ENCODE measurements at regions not wholly inside any gene's neighbourhood (a gene's known extent, or its start where the extent isn't known, plus 50 kb on each side); places are given as distances from the start of the nearest gene placed in this dataset.

GRCh38 chr16:26247063-26247462, 555.3 kb downstream of the HS3ST4 start:
- TF ChIP-seq CTCF (IDR thresholded peaks at IDR 0.05; ENCODE audit: low read depth, low read length): no peak
- H3K4me3 ChIP-seq (replicated peaks in 1 of 2; ENCODE audit: low read depth in 2 of 2, low read length in 2 of 2): no peak overlapping the region
- DNase-seq (ENCODE audit: low read depth in 2 of 2): no peak

GRCh38 chr16:26252598-26252997, 560.8 kb downstream of the HS3ST4 start:
- no peak for DNase-seq (ENCODE audit: low read depth in 2 of 2)
- no peak for TF ChIP-seq CTCF (IDR thresholded peaks at IDR 0.05; ENCODE audit: low read depth, low read length)
- H3K4me3 ChIP-seq (replicated peaks in 1 of 2; ENCODE audit: low read depth in 2 of 2, low read length in 2 of 2): no peak overlapping the region

GRCh38 chr16:26261621-26262020, 569.9 kb downstream of the HS3ST4 start:
- H3K4me3 ChIP-seq (replicated peaks in 1 of 2; ENCODE audit: low read depth in 2 of 2, low read length in 2 of 2): no peak overlapping the region
- no peak for DNase-seq (ENCODE audit: low read depth in 2 of 2)
- no peak for TF ChIP-seq CTCF (IDR thresholded peaks at IDR 0.05; ENCODE audit: low read depth, low read length)

GRCh38 chr16:26263406-26263805, 571.6 kb downstream of the HS3ST4 start:
- no peak for TF ChIP-seq CTCF (IDR thresholded peaks at IDR 0.05; ENCODE audit: low read depth, low read length)

GRCh38 chr16:26267641-26268040, 575.9 kb downstream of the HS3ST4 start:
- no peak overlapping the region for H3K4me3 ChIP-seq (replicated peaks in 1 of 2; ENCODE audit: low read depth in 2 of 2, low read length in 2 of 2)
- no peak for TF ChIP-seq CTCF (IDR thresholded peaks at IDR 0.05; ENCODE audit: low read depth, low read length)
- no peak for DNase-seq (ENCODE audit: low read depth in 2 of 2)

More at GRCh38 chr16:26263406-26263805, 571.6 kb downstream of the HS3ST4 start:
- DNase-seq (ENCODE audit: low read depth in 2 of 2): no peak
- H3K4me3 ChIP-seq (replicated peaks in 1 of 2; ENCODE audit: low read depth in 2 of 2, low read length in 2 of 2): no peak overlapping the region

GRCh38 chr16:26269673-26270072, 577.9 kb downstream of the HS3ST4 start:
- no peak for DNase-seq (ENCODE audit: low read depth in 2 of 2)
- H3K4me3 ChIP-seq (replicated peaks in 1 of 2; ENCODE audit: low read depth in 2 of 2, low read length in 2 of 2): no peak overlapping the region
- no peak for TF ChIP-seq CTCF (IDR thresholded peaks at IDR 0.05; ENCODE audit: low read depth, low read length)

- no peak for TF ChIP-seq CTCF (IDR thresholded peaks at IDR 0.05; ENCODE audit: low read depth, low read length)
- no peak for DNase-seq (ENCODE audit: low read depth in 2 of 2)
- H3K4me3 ChIP-seq (replicated peaks in 1 of 2; ENCODE audit: low read depth in 2 of 2, low read length in 2 of 2): no peak overlapping the region
Measured at GRCh38 chr16:26273607-26274006, 581.8 kb downstream of the HS3ST4 start.

All from cardiac fibroblast (primary cell).